CD4-positive, CD25-positive, alpha-beta regulatory T cell (primary cell): ENCODE measurements at regions not wholly inside any gene's neighbourhood (a gene's known extent, or its start where the extent isn't known, plus 50 kb on each side); places are given as distances from the start of the nearest gene placed in this dataset.

Experiments
- ATAC-seq, 2 donors: fragments of 150-1000 bp; cut with Tn5 transposase; one replicate each; pipeline ENCODE4 v1.10.0; 2021; ENCODE audit warnings: low read depth in 2 of 2, moderate number of reproducible peaks in 2 of 2, moderate library complexity in 1 of 2
- DNase-seq, 3 donors: peaks; one replicate each; pipeline versions ENCODE4 v3.0.0 to v3.0.0-alpha.2; 2012 to 2022; ENCODE audit warnings: mixed read lengths in 1 of 3
- H3K27ac ChIP-seq: one replicate; pipeline ENCODE4 v1.7.0; 2013; ENCODE audit warnings: mild to moderate bottlenecking, low read length; ENCODE audit not compliant: insufficient read depth, poor library complexity, severe bottlenecking
- H3K27me3 ChIP-seq: one replicate; pipeline ENCODE4 v1.7.0; 2013; ENCODE audit warnings: low read length; ENCODE audit not compliant: control insufficient read depth, insufficient read depth
- H3K36me3 ChIP-seq: one replicate; pipeline ENCODE4 v1.7.0; 2013; ENCODE audit warnings: mild to moderate bottlenecking, low read length, moderate library complexity; ENCODE audit not compliant: control insufficient read depth, insufficient read depth
- H3K4me1 ChIP-seq: 2 replicates; pipeline ENCODE4 v1.7.0; 2013; ENCODE audit warnings: mild to moderate bottlenecking, low read length; ENCODE audit not compliant: insufficient read depth, control insufficient read depth, poor library complexity, severe bottlenecking
- H3K4me3 ChIP-seq: one replicate; pipeline ENCODE4 v1.7.0; 2013; ENCODE audit warnings: low read depth, mild to moderate bottlenecking, low read length, moderate library complexity
- H3K9me3 ChIP-seq, 2 experiments: 1 replicate in 1 of 2; 2 replicates in 1 of 2; pipeline ENCODE4 v1.7.0; 2013; ENCODE audit warnings: low read length in 2 of 2, mild to moderate bottlenecking in 1 of 2, moderate library complexity in 1 of 2; ENCODE audit not compliant: control insufficient read depth in 2 of 2
- H3K27ac Mint-ChIP-seq, 3 donors: one replicate each; pipeline ENCODE4 v1.8.0; 2020 to 2022; ENCODE audit warnings: mild to moderate bottlenecking in 3 of 3, mixed read lengths in 3 of 3, moderate library complexity in 2 of 3
- H3K27me3 Mint-ChIP-seq: one replicate; pipeline ENCODE4 v1.8.0; 2022; ENCODE audit warnings: mild to moderate bottlenecking, mixed read lengths
- H3K36me3 Mint-ChIP-seq: one replicate; pipeline ENCODE4 v1.8.0; 2020; ENCODE audit warnings: mixed read lengths
- H3K4me1 Mint-ChIP-seq, 4 donors: one replicate each; pipeline ENCODE4 v1.8.0; 2020 to 2022; ENCODE audit warnings: mixed read lengths in 4 of 4, mild to moderate bottlenecking in 1 of 4
- H3K4me3 Mint-ChIP-seq, 4 donors: one replicate each; pipeline ENCODE4 v1.8.0; 2020 to 2022; ENCODE audit warnings: mild to moderate bottlenecking in 4 of 4, mixed read lengths in 4 of 4, moderate library complexity in 3 of 4
- H3K9me3 Mint-ChIP-seq, 7 donors: one replicate each; pipeline ENCODE4 v1.8.0; 2020 to 2022; ENCODE audit warnings: mixed read lengths in 7 of 7, mild to moderate bottlenecking in 3 of 7, moderate library complexity in 2 of 7

DNA sequence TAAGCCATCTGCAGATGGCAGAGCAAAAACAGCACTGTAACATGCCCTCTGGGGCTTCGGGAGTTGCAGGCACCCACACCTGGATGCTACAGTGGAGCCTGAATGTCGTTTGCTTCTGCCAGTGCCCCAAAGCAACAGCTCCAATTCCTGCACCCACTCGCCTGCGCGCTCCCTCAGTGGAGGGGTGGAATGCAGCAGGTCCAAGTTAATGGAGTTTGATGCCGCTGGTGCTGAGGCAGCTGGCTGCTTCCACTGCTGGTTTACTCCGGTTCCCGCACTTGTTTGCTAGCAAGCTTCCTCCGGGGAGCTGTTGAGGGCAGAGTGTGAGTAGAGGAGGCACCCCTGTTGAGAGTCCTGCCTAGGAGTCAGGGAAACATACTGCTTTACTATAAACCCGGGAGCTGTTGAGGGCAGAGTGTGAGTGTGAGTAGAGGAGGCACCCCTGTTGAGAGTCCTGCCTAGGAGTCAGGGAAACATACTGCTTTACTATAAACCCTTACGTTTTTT, 584.0 kb upstream of the TMPRSS15 start:
- no peaks in the 10 kb centered on the region for H3K27me3 Mint-ChIP-seq
- H3K27ac Mint-ChIP-seq: no peak overlapping the region

DNA sequence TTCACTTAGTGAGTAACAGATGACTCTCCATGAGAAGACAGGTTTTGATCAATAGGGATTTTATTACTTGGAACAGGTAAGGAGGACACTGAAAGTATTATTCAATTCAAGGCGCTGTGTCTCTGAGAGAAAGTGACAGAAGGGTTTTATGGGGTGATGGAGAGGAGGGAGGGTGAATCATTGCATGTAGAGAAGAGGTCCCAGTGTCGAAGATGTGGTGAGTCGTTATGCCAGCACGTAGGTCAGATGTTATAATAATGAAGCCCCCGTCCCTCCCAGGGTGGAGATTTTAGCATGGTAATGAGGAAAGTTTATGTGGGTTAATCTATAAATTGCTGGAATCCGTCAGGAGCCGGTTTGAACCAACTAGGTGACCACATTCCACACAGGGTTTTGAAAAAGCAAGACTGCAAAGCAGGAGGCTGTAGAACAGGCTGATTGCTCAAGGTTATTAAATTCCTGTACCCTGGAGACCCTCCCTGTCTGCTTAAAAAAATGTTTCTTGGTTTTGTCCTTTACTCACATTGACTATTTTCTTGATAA, 586.4 kb upstream of the TMPRSS15 start:
- H3K36me3 ChIP-seq: no peaks in the 10 kb centered on the region
- H3K4me3 ChIP-seq: no peak overlapping the region
- no peaks in the 10 kb centered on the region for H3K27me3 Mint-ChIP-seq
- DNase-seq: no peak
- H3K36me3 Mint-ChIP-seq: no peaks in the 10 kb centered on the region
- H3K9me3 ChIP-seq: peaks cover 4 to 18% of the 10 kb centered on the region in 2 experiments
- peaks cover 0 to 19% (median 6%) of the 10 kb centered on the region in 7 donors for H3K9me3 Mint-ChIP-seq
- no peak overlapping the region for H3K27ac ChIP-seq
- no peaks in the 10 kb centered on the region for H3K27me3 ChIP-seq
- ATAC-seq: no peak
- no peaks in the 10 kb centered on the region for H3K4me1 ChIP-seq
- no peak overlapping the region for H3K27ac Mint-ChIP-seq
- H3K4me3 Mint-ChIP-seq: no peak overlapping the region
- peaks cover 0 to 3% (median 0%) of the 10 kb centered on the region in 4 donors for H3K4me1 Mint-ChIP-seq

More for the DNA sequence above, 584.0 kb upstream of the TMPRSS15 start:
- Histone ChIP-seq H3K4me1 (no peaks in the 10 kb centered on the region), H3K9me3 (peaks cover 4 to 21% of the 10 kb centered on the region in 2 experiments), H3K4me3 (no peak overlapping the region), H3K27ac (no peak overlapping the region), H3K27me3 (no peaks in the 10 kb centered on the region), H3K36me3 (no peaks in the 10 kb centered on the region)
- DNase-seq (no peak), ATAC-seq (no peak)
- Mint-ChIP-seq H3K4me1 (no peaks in the 10 kb centered on the region), H3K36me3 (no peaks in the 10 kb centered on the region), H3K9me3 (peaks cover 0 to 27% (median 6%) of the 10 kb centered on the region in 7 donors), H3K4me3 (no peak overlapping the region)

DNA sequence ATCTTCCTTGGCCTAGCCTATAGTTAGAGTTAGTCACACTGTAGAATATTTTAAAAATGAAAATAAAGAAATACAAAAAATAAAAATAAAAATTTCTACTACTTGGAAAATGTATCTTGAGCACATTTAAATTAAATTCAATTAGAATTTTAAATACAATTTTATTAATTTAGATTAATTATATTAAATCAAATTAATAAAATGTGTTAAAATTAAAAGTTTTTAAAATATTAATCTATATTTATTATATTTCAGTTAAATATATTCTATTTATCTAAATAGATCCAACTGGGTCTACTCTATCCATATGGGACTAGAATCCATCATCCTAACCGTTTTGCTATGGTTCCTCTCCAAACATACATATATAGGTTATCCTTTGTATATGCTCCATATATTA, 588.3 kb upstream of the TMPRSS15 start:
- peaks cover 0 to 19% (median 4%) of the 10 kb centered on the region in 7 donors for H3K9me3 Mint-ChIP-seq
- no peaks in the 10 kb centered on the region for H3K36me3 Mint-ChIP-seq
- Histone ChIP-seq H3K4me3 (no peak overlapping the region), H3K9me3 (peaks cover 4 to 11% of the 10 kb centered on the region in 2 experiments), H3K4me1 (no peaks in the 10 kb centered on the region), H3K27me3 (no peaks in the 10 kb centered on the region), H3K36me3 (no peaks in the 10 kb centered on the region), H3K27ac (no peak overlapping the region)
- DNase-seq: no peak
- H3K27me3 Mint-ChIP-seq: no peaks in the 10 kb centered on the region
- ATAC-seq: no peak
- H3K27ac Mint-ChIP-seq: no peak overlapping the region
- H3K4me1 Mint-ChIP-seq: peaks cover 0 to 5% (median 0%) of the 10 kb centered on the region in 4 donors
- H3K4me3 Mint-ChIP-seq: no peak overlapping the region

DNA sequence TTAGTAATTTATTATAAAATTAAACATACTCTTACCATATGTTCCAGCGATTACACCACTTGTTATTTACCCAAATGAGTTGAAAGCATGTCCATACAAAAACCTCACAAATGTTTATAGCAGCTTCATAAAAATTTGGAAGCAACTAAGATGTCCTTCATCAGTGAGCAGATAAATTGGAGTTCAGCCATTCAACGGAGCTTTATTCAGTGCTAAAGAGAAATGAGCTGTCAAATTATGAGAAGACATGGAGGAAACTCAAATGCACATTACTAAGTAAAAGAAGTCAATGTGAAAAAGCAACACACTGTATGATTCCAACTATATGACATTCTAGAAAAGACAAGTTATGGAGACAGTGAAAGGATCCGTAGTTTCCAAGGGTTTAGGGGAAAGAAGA, 606.7 kb upstream of the TMPRSS15 start:
- DNase-seq (no peak), ATAC-seq (no peak)
- Histone ChIP-seq H3K4me3 (no peak overlapping the region), H3K27me3 (no peaks in the 10 kb centered on the region), H3K36me3 (no peaks in the 10 kb centered on the region), H3K27ac (no peak overlapping the region), H3K4me1 (no peaks in the 10 kb centered on the region), H3K9me3 (peaks cover 0 to 3% of the 10 kb centered on the region in 2 experiments)
- H3K9me3 Mint-ChIP-seq: peaks cover 2 to 29% (median 5%) of the 10 kb centered on the region in 7 donors
- H3K36me3 Mint-ChIP-seq: no peaks in the 10 kb centered on the region
- no peaks in the 10 kb centered on the region for H3K4me1 Mint-ChIP-seq
- no peaks in the 10 kb centered on the region for H3K27me3 Mint-ChIP-seq
- no peak overlapping the region for H3K27ac Mint-ChIP-seq
- H3K4me3 Mint-ChIP-seq: no peak overlapping the region

DNA sequence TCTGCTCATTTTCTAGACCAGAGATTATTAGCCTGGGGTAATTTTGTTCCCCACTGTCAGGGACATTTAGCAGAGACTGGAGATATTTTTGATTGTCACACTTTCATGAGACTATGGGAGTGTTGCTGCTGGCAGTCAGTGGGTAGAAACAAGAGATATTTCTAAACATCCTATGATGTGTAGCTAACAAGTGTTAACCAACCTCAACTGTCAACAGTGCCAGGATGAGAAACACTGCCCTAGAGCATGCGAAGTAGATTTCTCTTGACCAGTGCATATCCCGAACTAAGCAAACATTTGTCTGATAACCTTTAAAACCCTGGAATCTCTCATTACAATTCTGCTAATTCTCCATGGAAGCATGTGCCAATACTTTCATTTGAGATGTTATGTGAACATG, 607.4 kb upstream of the TMPRSS15 start:
- H3K4me3 Mint-ChIP-seq: no peak overlapping the region
- DNase-seq (no peak), ATAC-seq (no peak)
- no peak overlapping the region for H3K27ac Mint-ChIP-seq
- Histone ChIP-seq H3K4me3 (no peak overlapping the region), H3K27ac (no peak overlapping the region), H3K27me3 (no peaks in the 10 kb centered on the region), H3K4me1 (no peaks in the 10 kb centered on the region), H3K9me3 (peaks cover 0 to 3% of the 10 kb centered on the region in 2 experiments), H3K36me3 (no peaks in the 10 kb centered on the region)
- H3K9me3 Mint-ChIP-seq: peaks cover 2 to 29% (median 5%) of the 10 kb centered on the region in 7 donors
- no peaks in the 10 kb centered on the region for H3K36me3 Mint-ChIP-seq
- no peaks in the 10 kb centered on the region for H3K27me3 Mint-ChIP-seq
- no peaks in the 10 kb centered on the region for H3K4me1 Mint-ChIP-seq

DNA sequence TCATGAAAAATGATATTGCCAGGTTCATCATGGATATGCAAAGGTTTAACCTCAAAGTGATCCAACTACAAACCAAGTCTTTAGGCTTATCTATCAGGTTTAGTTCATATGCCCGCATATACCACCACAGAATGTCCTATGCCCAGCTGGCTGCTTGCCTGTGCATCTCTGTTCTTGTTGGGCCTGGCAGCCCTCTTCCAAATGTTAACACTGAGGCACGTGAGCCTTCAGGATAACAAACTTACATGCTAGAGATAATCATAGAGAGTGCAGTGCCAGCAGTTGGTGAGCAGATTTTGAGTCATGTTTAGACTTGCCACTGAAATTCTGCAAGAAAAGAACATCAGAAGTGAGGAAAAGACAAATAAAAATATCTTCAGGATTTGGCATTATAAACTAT, 607.9 kb upstream of the TMPRSS15 start:
- Mint-ChIP-seq H3K36me3 (no peaks in the 10 kb centered on the region), H3K27ac (no peak overlapping the region), H3K9me3 (peaks cover 2 to 29% (median 5%) of the 10 kb centered on the region in 7 donors), H3K27me3 (no peaks in the 10 kb centered on the region), H3K4me3 (no peak overlapping the region), H3K4me1 (no peaks in the 10 kb centered on the region)
- no peaks in the 10 kb centered on the region for H3K36me3 ChIP-seq
- H3K27ac ChIP-seq: no peak overlapping the region
- H3K9me3 ChIP-seq: peaks cover 0 to 3% of the 10 kb centered on the region in 2 experiments
- no peak for DNase-seq
- H3K27me3 ChIP-seq: no peaks in the 10 kb centered on the region
- H3K4me3 ChIP-seq: no peak overlapping the region
- H3K4me1 ChIP-seq: no peaks in the 10 kb centered on the region
- ATAC-seq: no peak

DNA sequence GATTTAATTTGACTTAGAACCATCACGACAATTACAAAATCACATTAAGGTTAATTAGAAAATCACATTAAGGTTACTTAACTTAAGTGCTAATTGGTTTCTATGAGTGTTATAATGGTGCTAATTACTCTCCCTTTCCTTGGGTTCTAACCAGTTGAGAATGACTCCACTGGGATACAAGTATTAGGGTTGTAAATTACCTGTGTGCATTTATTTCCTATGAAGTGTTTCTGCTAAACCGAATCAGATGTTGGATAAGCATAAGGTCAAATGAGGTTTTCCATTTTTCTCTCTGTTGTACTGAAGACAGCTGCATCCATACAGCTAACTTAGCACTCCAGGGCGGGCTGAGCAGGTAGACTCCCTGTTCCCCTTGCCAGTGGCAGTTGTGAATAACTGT, 610.3 kb upstream of the TMPRSS15 start:
- Histone ChIP-seq H3K4me3 (no peak overlapping the region), H3K27me3 (no peaks in the 10 kb centered on the region), H3K27ac (no peak overlapping the region), H3K36me3 (no peaks in the 10 kb centered on the region), H3K4me1 (no peaks in the 10 kb centered on the region), H3K9me3 (peaks cover 0 to 3% of the 10 kb centered on the region in 2 experiments)
- peaks cover 2 to 17% (median 4%) of the 10 kb centered on the region in 7 donors for H3K9me3 Mint-ChIP-seq
- no peak overlapping the region for H3K27ac Mint-ChIP-seq
- no peaks in the 10 kb centered on the region for H3K27me3 Mint-ChIP-seq
- DNase-seq (no peak), ATAC-seq (no peak)
- H3K4me1 Mint-ChIP-seq: no peaks in the 10 kb centered on the region
- no peaks in the 10 kb centered on the region for H3K36me3 Mint-ChIP-seq
- H3K4me3 Mint-ChIP-seq: no peak overlapping the region

DNA sequence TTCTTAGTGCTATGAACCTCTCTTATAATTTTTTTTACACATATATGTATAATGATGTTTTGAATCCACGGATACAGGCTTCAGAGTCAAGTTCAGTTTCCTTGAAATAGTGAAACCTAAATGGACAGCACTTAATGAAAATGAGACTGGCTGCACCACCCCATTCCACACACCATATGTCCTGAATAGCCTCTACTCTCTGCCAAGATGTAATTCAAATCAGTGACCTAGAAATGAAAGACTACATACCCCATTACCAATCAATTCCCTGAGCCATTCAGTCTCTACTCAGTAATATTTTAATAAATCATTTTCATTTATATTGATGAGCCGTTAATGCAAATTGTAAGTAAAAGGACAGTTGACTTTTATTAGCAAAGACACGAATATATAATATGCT, 614.9 kb upstream of the TMPRSS15 start:
- Histone ChIP-seq H3K36me3 (no peaks in the 10 kb centered on the region), H3K4me1 (no peaks in the 10 kb centered on the region), H3K4me3 (no peak overlapping the region), H3K27ac (no peak overlapping the region), H3K27me3 (no peaks in the 10 kb centered on the region), H3K9me3 (peaks cover 5 to 6% of the 10 kb centered on the region in 2 experiments)
- Mint-ChIP-seq H3K4me1 (no peaks in the 10 kb centered on the region), H3K9me3 (peaks cover 0 to 14% (median 4%) of the 10 kb centered on the region in 7 donors), H3K4me3 (no peak overlapping the region), H3K27ac (no peak overlapping the region), H3K27me3 (no peaks in the 10 kb centered on the region), H3K36me3 (no peaks in the 10 kb centered on the region)
- DNase-seq (no peak), ATAC-seq (no peak)
